ENCODE measurements at regions not wholly inside any gene's neighbourhood (a gene's known extent, or its start where the extent isn't known, plus 50 kb on each side); places are given as distances from the start of the nearest gene placed in this dataset.

DNA sequence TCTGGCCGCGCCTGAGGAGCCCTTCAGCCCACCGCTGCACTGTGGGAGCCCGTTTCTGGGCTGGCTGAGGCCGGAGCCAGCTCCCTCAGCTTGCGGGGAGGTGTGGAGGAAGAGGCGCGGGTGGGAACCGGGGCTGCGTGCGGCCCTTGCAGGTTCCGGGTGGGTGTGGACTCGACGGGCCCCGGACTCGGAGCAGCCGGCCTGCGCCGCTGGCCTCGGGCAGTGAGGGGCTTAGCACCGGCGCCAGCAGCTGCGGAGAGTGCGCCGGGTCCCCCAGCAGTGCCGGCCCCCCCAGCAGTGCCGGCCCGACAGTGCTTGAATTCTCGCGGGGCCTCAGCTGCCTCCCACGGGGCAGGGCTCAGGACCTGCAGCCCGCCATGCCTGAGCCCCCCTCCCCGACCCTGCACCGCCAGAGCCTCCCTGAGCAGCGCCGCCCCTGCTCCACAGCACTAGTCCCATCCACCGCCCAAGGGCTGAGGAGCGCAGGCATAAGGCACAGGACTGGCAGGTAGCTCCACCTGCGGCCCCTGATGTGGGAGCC lies 534.2 kb downstream of the ZNF804A start:
- TF ChIP-seq, protein P1, sequence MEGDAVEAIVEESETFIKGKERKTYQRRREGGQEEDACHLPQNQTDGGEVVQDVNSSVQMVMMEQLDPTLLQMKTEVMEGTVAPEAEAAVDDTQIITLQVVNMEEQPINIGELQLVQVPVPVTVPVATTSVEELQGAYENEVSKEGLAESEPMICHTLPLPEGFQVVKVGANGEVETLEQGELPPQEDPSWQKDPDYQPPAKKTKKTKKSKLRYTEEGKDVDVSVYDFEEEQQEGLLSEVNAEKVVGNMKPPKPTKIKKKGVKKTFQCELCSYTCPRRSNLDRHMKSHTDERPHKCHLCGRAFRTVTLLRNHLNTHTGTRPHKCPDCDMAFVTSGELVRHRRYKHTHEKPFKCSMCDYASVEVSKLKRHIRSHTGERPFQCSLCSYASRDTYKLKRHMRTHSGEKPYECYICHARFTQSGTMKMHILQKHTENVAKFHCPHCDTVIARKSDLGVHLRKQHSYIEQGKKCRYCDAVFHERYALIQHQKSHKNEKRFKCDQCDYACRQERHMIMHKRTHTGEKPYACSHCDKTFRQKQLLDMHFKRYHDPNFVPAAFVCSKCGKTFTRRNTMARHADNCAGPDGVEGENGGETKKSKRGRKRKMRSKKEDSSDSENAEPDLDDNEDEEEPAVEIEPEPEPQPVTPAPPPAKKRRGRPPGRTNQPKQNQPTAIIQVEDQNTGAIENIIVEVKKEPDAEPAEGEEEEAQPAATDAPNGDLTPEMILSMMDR (IDR thresholded peaks at IDR 0.05), result no peak
- TF ChIP-seq POLR2A (IDR thresholded peaks at IDR 0.05) (no peak), POLR2AphosphoS5 (IDR thresholded peaks at IDR 0.05; ENCODE audit: insufficient read depth in 1 of 2, low read depth in 1 of 2) (no peak)

All from vagina (tissue), 2 donors.